Activated T-cell treated with anti-CD3 and anti-CD28 coated beads for 1 hour (primary cell): ENCODE measurements at regions not wholly inside any gene's neighbourhood (a gene's known extent, or its start where the extent isn't known, plus 50 kb on each side); places are given as distances from the start of the nearest gene placed in this dataset.

Experiments used
- DNase-seq: peaks from one replicate; pipeline ENCODE4 v3.0.0-alpha.2; 2020; ENCODE audit warnings: low read depth

DNA sequence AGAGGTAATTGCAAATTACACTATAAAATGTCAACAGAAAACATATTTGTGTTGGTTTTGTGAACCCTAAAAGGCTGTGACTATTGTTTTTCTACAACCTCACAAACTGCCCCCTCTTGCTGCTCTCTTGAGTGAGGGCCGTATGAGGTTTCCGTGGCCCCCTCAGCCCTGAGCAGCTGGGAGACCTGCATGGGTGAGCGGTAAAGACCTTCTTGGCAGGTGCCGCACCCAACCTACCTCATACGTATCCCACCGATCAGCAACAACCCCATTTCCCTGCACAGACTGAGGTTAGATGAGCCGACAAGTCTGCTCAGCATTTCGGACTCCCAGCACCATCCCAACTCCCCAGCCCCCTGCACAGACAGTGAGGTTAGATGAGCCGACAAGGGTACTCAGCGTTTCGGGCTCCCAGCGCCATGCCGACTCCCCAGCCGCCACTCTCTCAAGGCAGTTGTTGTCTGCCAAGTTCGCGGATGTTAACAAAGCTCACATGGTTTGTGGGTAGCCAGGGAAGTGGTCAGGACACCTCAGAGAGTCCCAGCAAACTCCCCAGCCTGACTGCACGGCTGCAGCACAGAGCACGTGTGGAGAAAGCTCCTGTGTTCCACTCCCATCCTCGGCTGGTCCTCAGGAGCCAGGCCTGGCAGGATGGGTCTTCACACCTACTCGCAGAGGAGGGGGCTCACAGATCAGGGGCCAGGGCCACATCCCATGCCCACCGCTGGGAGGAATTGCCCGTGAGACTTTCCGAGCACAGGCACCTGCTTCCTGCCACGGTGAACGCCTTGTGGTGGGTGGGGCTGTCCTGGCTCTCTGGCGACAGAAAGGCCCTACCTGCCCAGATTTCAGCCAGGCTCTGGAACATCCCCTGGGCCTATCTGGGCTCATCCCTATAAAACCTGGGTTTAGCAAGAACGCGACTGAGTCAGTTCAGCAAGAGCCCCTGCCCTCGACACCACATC, 502.9 kb downstream of the BRD1 start:
- no peak for DNase-seq

DNA sequence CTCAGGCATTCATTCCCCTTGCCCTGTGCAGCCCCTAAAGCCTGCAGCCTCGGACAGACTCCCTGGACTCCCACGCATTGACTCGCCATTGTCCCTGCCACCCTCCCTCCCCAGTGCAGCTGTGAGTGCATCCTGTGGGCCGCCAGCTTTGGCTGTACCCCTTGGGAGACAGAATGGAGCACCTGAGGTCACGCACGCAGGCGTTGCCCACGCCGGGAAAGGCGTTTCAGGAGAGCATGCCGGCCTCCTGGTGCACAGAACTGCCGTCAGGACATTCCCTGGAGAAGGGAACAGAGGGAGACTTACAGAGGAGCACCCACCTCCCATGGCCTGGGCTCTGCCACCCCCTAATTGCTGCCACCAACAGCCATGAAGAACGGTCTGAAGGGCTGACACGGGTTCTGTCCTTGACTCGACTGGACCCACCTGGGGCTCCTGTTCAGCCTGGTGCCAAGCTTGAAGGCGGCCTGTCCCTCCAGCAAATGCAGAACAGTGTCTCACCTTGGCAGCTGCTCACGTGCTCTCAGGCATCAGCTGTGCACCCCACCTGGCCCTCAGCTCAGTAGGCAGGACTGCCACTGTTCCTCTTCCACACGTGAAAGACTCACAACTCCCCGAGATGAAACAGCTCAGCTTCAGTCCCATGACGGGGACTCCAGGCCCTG, 503.8 kb downstream of the BRD1 start:
- no peak for DNase-seq

DNA sequence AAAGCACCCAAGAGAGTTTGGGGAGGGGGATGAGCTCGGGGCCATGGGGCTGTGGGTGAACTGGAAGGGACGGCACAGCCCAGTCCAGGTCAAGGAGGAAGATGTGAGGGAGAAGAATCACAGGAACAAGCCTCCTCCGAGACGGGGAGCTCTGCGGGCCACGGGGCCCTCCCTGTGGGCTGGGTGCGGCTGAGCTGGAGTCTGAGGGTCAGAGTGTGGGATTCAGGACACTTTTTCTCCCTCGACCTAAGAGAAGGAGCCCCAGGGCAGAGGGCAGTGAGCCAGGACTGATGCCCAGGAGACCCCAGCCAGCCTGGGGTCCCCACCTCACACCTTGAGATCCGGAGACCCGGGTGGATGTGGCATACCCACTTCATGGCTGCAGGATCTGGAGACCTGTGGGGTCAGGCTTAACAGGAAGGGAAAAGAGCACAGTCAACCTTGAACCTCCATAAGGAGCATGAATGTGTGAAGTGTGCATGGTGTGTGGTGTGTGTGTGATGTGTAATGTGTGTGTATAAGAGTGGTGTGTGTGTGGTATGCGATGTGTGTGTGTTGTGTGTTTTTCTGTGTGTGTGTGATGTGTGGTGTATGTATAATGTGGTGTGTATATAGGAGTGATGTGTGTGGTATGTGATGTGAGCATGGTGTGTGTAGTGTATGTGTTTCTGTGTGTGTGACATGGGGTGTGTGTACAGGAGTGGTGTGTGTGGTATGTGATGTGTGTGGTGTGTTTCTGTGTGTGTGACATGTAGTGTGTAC, 504.6 kb downstream of the BRD1 start:
- no peak for DNase-seq

DNA sequence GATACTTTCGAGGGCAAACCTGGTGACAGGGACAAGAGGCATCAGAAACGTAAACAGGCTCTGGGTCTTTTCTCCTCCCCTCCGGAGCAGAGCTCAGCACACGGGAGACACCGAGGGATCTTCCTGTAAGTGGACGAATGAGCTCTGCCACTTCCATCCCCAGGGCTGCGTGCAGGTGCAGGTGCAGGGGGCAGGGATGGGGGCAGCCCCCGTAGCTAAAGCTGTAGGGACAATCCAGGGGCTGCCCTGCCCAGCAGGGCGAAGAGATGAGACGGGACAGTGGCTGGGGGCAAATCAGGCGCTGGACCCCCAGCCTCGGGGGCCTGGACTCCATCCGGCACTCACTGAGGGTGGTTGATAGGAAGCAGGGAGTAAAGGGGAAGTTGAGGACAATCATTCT, 505.4 kb downstream of the BRD1 start:
- DNase-seq: no peak

DNA sequence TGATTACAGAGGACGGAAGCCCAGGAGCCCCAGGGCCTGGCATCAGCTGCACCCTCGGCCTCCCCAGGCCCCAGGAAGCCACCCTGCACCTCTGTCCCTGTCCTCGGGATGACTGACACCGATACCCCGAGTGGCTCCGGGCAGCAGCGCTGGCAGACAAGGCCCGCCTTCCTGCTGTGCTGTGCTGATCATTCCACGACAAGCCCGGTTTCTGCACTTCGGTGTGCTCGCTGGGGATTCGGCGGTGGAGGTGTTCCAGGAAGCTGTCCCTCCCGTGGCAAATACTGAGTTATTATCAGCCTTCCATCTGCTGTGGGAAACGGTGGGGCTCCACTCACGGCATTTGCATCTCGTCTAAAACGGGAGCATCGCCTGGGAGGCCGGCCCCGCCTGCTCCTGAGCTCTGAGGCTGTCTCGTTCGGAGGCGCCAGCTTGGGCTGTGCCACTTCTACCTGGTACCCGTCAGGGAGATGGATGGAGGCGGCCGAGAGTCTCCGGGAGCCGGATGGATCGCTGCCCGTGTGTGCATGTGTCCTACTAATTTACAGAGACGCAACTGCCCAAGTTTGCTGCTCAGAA, 506.1 kb downstream of the BRD1 start:
- DNase-seq: no peak

DNA sequence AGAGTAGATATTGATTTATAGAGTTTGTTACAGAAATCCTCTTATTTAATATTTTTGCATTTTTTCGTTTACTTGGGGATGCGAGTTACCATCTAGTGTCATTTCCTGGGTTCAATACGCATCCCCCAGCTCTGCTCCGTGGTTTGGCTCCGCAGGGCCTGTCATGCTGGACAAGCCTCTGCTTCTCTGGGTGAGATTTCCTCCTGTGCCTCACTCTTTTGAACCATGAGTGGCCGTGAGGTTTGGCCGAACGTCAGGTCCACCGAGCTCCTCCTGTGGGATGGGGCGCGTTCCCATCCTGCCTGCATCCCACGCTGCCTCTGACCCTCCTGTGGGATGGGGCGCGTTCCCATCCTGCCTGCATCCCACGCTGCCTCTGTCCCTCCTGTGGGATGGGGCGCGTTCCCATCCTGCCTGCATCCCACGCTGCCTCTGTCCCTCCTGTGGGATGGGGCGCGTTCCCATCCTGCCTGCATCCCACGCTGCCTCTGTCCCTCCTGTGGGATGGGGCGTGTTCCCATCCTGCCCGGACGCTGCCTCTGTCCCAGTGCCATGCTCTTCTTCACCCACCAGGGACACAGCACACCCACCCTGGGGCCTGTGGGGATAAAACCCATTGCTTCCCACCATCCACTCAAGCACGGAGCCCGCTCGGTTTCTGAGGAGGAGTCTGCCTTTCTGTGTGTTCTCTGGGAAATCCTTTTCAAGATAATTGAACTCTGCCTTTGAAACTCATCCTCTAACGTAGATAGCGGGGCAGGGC, 506.8 kb downstream of the BRD1 start:
- no peak for DNase-seq

DNA sequence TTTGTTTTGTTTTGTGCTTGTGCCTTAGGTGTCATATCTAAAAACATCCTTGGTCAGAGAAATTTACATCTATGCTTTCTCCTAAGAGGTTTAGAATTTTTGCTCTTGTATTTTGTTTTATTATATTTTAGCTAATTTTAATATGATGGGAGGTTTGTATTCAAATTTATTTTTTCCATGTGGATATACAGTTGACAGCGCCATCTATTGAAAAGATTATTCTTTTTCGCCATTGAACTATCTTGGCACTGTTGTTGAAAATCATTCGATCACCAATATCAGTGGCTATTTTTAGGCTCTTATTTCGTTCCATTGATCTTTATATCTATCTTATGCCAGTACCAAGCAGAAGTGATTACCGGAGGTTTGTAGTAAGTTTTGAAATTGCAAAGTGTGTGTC, 510.3 kb downstream of the BRD1 start:
- DNase-seq: no peak

DNA sequence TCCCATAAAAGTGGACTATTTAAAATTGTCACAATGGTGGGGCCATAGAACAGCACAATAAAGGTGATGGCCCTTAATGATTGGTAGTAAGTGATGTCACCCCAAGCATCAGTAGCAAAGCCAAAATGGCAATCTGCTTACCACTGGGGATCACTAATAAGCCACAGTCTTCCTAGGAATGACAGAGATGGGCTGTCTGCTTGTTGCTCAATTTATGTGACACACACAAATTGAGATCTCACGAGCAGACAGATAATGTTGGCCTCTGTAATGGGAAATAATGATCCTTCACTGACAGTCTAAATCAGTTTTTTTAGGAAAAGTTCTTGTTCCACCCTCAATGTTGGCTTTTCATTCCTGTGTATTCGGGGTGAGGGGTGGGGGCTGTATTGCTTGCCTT, 515.1 kb downstream of the BRD1 start:
- DNase-seq: no peak

DNA sequence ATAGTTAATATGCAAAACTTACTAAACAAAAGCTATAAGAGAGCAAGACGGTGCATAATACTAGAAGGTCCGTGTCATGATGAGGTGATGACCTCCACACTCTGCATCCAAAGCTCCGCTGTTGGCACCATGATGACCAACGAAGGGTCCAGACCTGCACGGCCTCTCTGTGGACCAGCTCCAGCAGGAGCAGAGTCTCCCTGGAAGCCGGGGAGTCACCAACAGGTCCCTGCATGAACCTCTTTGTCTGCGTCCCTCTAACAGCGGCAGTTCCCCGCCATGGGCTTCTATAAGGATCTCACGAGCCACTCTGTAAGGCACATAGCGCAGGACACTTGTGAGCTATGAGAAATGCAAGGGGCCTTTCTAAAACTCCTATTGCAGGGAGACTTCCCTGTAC, 517.3 kb downstream of the BRD1 start:
- no peak for DNase-seq

DNA sequence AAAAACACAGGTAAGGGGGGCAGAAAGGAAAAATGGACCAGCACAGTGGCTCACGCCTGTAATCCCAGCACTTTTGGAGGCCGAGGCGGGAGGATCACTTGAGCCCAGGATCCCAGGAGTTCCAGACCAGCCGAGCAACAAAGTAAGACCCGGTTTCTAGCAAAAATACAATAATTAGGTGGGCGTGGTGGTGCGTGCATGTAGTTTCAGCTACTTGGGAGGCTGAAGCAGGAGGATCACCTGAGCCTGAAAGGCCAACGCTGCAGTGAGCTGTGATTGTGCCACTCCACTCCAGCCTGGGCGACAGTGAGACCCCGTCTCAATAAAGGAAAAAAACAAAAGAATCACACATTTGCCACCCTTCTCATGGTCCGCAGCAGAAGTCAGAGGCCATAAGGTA, 519.4 kb downstream of the BRD1 start:
- DNase-seq: no peak

DNA sequence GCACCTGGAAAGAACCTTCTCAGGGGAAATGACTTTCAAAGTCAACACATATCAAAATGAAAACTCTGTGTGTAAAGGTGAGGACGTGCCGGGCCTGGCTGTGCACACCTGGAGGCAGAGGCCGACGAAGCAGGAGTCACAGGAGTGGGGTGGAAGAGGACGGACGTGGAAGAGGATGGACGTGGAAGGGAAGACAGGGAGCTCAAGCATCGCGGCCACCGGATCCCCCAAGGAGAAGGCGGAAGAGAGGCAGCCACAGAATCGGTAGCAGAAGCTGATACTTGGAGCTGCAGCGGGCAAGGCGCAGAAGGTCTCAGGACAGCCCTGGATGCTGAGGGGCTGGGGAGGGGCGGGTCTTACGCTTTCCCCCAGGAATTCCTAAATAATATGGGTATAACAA, 519.8 kb downstream of the BRD1 start:
- DNase-seq: no peak

DNA sequence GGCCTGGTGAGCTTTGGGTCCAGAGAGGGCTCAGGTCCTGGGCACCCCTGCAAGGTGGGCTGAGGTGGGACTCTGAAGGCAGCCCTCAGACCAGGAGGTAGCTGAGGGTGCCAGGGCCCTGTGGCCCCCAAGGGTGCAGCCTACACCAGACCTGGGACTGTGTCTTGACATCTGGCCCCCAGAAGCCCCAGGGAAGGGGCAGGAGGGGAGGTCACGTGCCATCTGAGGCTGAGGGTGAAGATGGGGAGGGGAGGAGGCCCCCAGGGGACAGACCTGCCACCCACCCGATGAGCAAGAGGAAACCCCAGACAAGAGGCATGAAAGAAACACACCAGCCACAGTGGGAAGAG, 520.2 kb downstream of the BRD1 start:
- DNase-seq: no peak

DNA sequence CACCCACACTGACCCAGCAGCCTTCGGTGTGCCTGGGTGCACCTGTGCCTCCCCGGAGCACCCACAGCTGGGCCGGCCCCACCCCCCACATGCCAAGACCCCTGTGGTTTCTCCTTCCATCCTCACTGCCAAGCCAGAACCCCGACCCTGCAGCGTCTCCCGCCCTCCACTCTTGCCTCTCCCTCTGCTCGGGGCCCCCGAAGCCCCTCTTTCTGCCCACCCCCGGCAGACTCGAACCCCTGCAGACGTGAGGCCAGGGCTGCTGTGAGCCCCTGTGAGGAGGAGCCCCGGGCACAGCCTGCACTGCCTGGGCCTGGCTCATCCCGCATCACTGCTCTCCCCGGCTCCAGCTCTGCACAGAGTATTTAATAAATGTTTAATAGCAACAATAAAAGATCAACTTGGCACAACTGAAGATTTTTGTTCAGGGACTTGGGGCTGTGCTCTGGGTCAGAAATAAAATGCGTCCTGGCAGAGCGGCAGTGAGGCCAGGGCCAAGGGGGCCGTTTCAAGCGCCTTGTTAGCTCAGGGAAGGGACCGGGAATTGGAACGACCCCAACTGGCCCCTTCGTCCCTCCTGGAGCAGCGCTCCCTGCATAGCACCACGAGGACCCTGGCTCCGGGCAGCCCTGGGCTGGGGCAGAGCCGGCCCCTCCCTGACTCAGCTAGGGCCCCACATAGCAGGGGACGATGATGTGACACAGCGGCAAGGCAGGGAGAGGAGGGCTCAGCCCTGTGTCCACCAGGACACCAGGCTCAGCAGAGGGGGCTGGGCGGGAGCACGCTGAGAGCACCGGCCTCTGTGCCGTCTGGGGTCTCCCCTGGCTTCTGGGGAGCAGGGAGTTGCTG, 520.8 kb downstream of the BRD1 start:
- no peak for DNase-seq

DNA sequence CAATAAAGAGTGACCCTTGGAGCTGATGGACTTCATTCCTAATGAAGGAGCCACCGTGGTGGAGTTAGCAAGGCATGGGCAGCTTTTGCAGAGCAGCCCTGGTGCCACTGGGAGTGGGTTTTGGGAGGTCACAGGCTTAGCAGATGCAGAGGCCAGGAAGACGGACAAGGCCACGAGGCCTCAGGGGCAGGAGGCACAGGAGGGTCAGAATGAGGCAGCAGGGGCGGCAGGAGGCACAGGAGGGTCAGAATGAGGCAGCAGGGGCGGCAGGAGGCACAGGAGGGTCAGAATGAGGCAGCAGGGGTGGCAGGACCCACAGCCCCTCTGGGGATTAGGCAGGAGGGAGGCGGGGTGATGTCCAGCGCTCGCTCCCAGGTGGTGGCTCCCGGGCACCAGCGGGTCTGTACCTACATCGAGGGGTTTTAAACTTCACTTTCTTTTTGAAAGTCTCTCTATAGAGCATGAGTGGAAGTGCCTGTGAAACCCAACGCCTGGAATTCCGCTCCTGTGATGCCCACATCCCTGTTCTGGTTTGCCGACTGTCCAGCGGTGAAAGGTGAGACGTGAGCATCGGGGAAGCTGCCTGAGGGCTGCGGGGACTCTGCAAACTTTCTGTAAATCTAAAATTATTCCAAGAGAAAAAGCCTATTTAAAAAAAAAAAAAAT, 521.6 kb downstream of the BRD1 start:
- DNase-seq: no peak

DNA sequence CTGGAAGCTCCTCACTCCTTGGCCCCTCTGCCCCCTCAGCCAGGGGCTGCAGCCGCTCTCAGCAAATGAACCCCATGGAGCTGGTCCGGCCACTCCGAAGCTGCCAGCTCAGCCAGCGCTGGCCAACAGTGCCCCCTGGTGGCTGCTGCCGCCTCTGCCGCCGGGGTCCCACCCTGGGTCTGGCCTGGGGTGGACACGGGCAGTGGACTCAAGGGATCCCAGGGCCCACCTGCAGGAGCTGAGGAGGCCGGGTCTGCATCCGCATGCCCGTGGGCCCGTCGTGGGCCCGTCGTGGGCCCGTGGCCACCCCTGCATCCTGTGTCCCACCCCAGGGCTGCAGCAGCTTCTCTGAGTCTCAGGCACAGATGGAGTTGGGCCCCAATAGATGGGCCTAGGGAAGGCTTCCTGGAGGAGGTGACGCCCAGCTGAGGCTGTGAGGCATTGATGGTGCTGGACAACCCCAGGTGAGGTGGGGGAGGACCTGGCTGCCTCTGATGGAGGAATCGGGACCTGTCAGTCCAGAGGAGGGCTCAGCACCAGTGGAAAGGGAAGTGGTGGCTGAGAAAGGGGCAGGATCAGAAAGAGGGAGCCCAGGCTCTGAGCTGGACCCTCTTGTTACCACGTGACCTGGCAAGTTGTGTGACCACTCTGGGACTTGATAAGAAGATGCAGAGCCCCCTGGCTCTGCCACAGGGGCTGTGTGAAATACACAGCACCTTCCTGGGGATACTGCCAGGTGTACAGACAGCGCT, 522.3 kb downstream of the BRD1 start:
- DNase-seq: peak; percentile 48

DNA sequence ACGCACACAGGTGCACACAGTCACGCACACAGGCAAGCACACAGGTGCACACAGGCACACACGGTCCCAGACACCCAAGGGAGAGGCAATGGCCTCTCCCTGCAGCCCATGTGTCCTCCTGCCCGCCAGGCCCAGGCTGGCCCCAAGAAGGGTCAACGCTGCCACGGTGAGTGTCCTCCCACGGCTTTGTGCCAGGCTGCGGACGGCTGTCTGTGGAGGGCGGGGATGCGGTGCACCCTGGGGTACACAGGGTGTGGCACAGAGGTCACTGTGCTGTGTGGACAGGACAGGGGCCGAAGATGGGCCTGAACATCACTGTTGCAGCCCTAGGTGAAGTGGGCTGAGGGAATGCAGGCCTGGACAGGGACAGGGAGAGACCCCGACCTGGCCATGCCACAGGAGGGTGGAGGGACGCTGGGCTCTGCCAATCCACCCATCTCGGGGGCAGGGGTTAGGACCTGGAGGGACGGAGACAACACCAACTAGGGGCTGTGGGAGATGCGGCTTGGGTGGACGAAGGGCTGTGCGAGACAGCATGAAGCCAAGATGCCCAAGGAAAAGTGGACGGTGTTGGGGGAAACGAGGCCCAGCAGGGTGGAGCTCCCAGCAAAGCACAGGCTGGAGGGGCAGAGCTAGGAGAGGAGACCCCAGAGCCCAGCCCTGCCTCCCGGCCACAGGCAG, 523.8 kb downstream of the BRD1 start:
- no peak for DNase-seq

DNA sequence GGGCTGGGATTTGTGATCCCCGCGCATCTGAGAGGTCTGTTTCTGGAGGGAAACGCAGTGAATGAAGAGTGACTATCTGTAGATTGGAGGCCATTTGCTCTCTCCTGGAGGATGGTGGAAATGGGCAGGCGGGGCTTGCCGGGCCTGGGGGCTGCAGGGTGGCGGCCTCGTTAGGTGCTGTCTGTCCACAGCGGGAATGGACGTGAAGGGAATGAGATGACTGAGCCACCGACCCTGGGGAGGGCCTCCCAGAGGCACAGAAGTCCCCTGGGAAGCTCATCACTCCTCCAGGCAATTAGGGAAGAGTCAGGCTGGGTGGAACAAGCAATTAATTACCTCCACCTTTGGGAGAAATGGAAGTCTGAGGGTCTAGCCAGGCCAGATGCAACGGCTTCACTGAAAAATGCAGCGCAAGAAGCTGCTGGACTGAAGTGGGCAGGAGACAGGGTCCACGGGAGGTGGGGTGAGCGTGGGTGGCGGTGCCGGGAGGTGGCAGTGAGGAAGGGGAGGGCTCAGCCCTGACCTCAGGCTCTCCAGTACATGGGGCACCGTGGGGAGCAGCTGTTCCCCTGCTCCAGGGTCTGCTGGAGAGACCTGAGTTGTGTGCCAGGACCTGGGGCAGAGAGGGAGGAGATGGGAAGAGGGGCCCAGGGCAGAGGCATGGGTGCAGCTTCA, 524.5 kb downstream of the BRD1 start:
- no peak for DNase-seq

DNA sequence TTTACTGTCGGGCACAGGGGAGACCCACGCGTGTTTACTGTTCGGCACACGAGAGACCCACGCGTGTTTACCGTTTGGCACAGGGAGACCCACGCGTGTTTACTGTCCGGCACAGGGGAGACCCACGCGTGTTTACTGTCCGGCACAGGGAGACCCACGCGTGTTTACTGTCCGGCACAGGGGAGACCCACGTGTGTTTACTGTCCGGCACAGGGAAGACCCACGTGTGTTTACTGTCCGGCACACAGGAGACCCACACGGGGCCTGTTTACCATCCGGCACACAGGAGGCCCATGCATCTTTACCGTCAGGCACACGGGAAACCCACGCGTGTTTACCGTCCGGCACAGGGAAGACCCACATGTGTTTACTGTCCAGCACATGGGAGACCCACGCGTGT, 525.1 kb downstream of the BRD1 start:
- no peak for DNase-seq

DNA sequence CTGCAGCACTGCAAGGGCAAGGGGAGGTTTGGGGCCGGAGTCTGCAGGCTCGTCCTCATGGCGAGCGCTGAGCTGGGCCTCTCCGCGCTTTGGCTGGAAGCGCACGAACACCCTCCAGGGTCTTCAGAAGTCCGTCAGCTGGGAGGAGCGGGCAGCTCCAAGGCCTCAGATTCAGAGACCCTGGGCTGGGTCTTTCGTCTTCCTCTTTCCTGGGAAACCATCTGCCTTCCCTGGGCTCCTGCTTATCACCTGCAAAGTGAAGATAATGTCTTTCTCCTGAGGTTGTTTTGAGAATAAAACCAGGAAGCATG, 525.6 kb downstream of the BRD1 start:
- DNase-seq: no peak
